HG02840 (cell line): ENCODE measurements at regions not wholly inside any gene's neighbourhood (a gene's known extent, or its start where the extent isn't known, plus 50 kb on each side); places are given as distances from the start of the nearest gene placed in this dataset.
"Not testable (repeated sequence)": the region's sequence is repeated elsewhere in the genome, so short reads cannot be mapped to it uniquely, and the experiment has no call there.

Source experiments
- ATAC-seq: cut with Tn5 transposase; IDR thresholded peaks from one replicate; pipeline ENCODE4 v1.9.1; 2021; ENCODE audit warnings: mild to moderate bottlenecking, moderate library complexity, moderate number of reproducible peaks; ENCODE audit not compliant: unreplicated experiment, low FRiP score

DNA sequence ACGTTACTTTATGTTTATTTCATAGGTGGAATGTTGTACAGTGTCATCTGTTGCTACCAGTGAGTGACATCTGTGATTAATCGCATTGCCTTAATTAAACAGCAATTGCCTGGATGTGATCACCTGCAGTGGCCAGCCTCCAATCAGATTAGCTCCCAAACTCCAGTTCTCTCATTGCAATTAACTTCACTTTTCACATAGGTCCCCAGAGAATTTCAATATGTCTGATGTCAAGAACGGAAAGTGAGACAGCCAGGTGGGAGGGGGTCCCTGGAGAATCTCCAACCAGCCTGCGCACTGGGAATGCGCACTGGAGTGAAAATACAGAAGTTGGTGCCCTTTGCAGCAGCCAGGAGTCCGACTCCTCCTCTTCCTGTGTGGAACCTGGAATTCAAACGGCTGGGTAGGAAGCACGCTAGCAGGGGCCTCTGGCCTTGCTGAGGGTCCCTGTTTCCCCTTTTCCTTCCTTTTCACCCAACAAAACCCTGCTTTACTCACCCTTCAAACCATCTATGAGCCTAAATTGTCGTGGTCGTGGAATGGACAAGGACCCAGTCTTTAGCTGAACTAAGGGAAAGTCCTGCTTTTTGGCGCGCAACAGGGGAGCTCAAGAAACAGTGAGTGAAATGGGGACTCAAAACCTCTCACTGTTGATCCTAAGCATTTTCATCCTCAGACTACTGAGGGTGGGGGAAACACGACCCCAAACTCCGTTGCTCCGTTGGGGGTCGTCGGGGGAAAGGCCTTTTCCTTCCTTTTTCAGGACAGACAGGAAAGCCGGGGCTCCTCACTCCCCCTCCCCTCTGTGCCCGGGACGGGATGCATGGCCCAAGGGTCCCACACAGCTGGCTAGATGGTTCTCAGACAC, 1355.5 kb upstream of the LRRTM3 start:
- ATAC-seq: no peak

- no peak for ATAC-seq
Observed at GRCh38 chr10:65571011-65571570, 1354.7 kb upstream of the LRRTM3 start.

GRCh38 chr10:65581426-65582026, 1344.3 kb upstream of the LRRTM3 start:
- ATAC-seq: no peak

- no peak for ATAC-seq
Observed at GRCh38 chr10:65602182-65602865, 1323.5 kb upstream of the LRRTM3 start.

GRCh38 chr10:65611592-65611991, 1314.2 kb upstream of the LRRTM3 start:
- ATAC-seq: no peak

DNA sequence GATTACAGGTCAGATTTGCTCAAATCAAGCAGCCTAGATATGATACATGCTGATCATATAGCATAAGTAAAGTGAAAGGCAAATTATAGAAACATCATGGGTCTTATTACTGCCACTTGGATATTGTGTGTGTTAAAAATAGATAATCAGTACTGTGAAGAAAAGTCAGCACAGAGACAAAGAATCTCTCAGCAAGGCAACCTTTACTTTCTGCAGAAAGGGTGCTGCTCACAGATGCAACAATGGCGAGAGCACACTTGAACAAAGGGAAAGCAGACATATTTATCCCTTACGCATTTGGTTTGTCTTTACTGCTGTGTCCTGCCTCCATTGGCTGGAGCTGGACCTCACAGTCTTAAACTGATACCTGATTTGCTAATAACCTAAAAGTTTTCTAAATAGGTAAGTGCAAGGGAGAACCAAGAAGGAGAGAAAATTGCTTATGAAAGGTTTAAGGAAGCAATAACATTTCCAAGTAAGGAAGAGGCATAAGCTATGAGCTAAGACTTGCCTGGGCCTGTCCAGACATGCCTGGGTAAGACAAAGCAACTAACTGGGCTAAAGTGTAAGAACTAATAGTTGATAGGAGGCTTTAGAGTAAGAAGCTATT, 1310.8 kb upstream of the LRRTM3 start:
- no peak for ATAC-seq

- no peak for ATAC-seq
Observed at GRCh38 chr10:65618126-65618525, 1307.7 kb upstream of the LRRTM3 start.

- no peak for ATAC-seq
Observed at GRCh38 chr10:65620404-65621048, 1305.3 kb upstream of the LRRTM3 start.

DNA sequence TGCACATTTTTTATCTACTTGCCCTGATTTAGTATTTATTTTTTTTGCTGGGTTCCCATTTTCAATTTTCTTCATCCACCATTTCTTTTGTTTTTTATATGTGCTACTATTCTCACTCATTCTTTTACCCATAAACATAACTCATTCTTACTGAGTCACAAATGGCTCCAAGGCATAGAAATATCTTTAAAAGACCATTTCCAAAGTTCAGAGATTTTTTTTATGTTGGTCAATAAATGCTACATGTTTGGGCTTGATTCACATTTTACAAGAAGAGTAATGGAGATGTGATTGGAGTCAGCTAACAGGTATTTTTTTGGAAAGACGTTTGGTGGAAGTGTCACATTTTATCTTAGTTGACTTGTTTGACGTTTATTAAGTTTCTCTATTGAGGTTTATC, 1303.2 kb upstream of the LRRTM3 start:
- no peak for ATAC-seq

DNA sequence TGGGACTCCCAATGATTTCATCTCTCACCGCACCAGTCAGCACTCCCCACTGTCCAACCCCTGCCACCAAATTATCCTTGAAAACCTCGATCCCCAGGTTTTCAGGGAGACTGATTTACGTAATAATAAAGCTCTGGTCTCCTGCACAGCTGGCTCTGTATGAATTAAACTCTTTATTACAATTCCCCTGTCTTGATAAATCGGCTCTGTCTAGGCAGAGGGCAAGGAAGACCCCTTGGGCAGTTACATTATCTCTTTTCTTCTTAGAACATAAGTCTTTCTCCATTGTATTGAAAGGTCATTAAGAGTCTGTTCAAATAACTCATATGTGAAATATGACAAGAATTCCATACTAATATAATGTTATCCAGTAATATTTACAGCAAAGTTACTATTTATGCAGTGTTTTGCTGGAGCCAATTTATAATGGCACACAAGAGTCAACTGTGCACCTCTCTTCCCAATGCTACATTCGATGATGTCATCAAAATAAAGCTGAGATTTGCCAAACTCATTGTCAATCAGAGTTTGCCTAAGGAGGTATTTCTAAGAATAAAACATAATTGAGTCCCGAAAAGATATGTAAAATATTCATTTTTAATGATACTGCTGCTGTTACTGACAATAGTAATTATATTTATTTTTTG, 1297.2 kb upstream of the LRRTM3 start:
- ATAC-seq: no peak

- ATAC-seq: no peak
Observed at GRCh38 chr10:65660006-65660405, 1265.8 kb upstream of the LRRTM3 start.

DNA sequence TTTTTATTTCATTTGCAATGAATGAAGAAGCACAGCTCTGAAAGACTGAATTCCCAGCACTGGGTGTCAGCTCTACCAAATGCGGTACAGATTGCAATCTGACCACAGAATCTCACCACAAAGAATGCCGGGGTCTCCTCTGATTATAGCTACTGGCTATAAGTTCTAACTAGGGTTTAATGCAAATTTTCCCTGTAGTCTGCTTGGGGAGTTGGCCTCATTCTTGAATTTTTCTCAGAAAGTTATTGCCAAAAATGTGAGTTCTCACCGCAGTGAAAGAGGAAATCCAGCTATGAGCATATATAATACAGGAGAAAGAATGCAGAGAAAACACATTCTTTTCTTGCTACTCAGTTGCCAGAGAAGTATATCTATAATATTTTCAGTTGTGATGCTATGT, 1255.7 kb upstream of the LRRTM3 start:
- no peak for ATAC-seq

DNA sequence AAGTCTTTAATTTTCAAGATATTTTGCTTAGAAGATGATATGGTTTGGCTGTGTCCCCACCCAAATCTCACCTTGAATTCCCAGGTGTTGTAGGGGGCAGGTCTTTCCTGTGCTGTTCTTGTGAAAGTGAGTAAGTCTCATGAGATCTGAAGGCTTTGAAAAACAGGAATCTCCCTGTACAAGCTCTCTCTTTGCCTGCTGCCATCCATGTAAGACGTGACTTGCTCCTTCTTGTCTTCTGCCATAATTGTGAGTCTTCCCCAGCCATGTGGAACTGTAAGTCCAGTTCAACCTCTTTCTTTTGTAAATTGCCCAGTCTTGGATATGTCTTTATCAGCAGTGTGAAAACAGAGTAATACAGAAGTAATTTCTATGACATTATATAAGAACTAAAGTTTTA, 1255.2 kb upstream of the LRRTM3 start:
- not testable (repeated sequence) for ATAC-seq

DNA sequence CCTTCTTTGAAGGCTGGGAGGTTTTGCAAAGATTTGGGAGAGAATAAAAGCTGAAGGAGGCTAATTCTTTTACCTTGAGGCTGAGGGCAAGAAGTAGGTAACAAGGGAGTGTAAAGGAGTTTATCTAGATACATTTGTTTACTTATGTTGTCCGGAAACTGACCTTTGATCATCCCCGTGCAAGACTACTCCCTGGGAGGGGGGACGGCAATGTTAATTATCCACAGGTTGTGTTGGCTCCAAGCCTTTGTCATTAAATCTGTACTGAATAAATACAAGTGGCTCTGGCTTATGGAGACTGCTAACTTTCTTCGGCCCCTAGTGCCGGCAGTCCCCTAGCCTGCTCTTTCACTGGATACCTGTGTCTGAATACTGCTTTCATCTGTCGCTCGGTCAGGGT, 1250.6 kb upstream of the LRRTM3 start:
- no peak for ATAC-seq

DNA sequence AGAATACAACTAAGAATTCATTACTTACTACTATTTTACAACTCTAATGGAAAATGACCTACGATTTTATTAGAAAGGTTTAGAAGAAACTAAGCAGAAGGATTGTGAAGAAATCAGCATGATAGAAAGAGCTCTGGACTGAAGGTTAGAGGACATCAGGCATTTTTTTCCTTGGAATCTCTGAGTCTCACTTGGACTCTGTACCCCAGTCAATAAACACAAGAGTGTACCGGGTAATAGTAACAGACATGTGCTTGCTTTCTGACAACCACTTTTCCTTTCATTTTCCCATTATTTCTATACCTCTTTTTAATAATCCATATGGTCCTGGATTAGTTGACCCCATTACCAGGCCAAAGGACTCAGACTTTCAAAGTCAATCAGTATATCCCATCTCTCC, 1240.9 kb upstream of the LRRTM3 start:
- ATAC-seq: no peak

DNA sequence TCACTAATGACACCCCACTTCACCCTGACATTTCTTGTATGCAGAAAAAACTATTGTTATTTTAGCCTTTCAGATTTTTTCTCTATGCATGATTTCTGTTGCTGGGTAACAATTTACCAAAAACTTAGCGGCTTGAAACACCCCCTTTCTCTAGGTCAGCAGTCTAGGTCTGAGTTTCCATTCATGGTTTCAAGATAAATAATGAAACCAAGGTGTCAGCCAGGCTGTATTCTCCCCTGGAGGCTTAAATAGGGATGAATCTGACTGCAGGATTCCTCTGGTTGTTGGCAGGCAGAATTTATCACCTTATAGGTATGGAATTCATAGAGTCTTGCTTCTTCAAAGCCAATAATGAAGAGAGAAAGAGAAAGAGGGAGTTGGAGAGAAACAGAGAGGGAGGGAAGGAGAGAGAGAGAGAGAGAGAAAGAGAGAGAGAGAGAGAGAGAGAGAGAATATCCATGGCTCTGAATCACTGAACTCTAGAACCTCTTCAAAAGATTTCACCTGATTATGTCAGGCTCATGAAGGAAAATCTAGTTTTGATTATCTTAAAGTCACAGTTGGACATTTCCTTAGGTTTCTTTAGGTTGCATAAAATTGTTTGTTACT, 1224.6 kb upstream of the LRRTM3 start:
- no peak for ATAC-seq

GRCh38 chr10:65708057-65708456, 1217.8 kb upstream of the LRRTM3 start:
- ATAC-seq: no peak

DNA sequence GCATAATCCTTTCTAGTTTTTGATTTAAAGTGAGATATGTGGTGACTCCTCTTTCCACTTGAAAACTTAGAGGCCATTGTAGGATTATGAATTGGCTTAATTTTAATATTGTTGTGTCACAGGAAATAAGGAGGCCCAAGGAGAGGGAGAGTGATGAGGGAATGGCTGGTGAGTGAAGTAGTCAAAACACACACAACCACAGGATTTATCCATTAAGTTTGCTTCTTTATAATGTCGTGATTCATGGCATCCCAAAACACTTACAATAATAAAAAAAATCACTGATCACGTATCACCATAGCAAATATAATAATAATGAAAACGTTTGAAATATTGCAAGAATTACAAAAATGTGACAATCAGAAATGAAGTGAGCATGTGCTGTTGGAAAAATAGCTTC, 1215.5 kb upstream of the LRRTM3 start:
- no peak for ATAC-seq

DNA sequence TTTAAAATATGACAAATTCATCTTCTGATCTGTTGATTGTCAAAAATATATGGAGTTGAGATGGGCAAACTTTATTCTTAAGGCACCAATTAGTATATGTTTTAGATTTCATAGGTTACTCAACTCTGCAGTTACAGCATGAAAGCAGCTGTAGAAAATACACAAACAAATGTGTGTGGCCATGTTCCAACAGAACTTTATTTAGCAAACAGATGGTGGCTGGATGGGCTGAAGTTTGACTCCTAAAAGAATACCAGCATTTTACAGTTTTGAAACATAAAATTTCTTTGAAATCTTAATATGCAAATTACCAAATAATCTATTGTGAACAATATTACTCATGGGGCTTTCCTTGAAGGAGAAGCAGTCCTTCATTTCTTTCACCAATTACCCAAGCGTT, 1206.0 kb upstream of the LRRTM3 start:
- ATAC-seq: no peak
